Neural cell (in vitro differentiated cells): ENCODE measurements at regions not wholly inside any gene's neighbourhood (a gene's known extent, or its start where the extent isn't known, plus 50 kb on each side); places are given as distances from the start of the nearest gene placed in this dataset.

Source experiments
- H2AFZ ChIP-seq: fragments of 200-600, 300-800 bp; sonication (generic), shearing (Covaris generic); 2 replicates; pipeline ENCODE4 v1.6.0; 2014; ENCODE audit warnings: low read depth, mild to moderate bottlenecking, antibody characterized with exemption, low read length, moderate library complexity
- H3F3A ChIP-seq: fragments of 200-600 bp; shearing (Covaris generic); 2 replicates; pipeline ENCODE4 v1.6.1; 2016; ENCODE audit warnings: mild to moderate bottlenecking, moderate library complexity, mixed read lengths, antibody characterized with exemption, low read length; ENCODE audit not compliant: insufficient read depth, poor library complexity, severe bottlenecking
- H3K27ac ChIP-seq: fragments of 200-600, 300-800 bp; sonication (generic), shearing (Covaris generic); 2 replicates; pipeline ENCODE4 v1.5.1; 2014; ENCODE audit warnings: mild to moderate bottlenecking, low read length, moderate library complexity
- H3K27me3 ChIP-seq: fragments of 300-800, 200-600 bp; sonication (generic), shearing (Covaris generic); 2 replicates; pipeline ENCODE4 v1.6.0; 2014; ENCODE audit warnings: mild to moderate bottlenecking, low read depth, low read length, moderate library complexity; ENCODE audit not compliant: insufficient read depth
- H3K36me3 ChIP-seq: fragments of 300-800, 200-600 bp; sonication (generic), shearing (Covaris generic); 2 replicates; pipeline ENCODE4 v1.5.1; 2014; ENCODE audit warnings: mild to moderate bottlenecking, antibody characterized with exemption, low read length, moderate library complexity; ENCODE audit not compliant: insufficient read depth
- H3K4me2 ChIP-seq: fragments of 300-800, 200-600 bp; sonication (generic), shearing (Covaris generic); 2 replicates; pipeline ENCODE4 v1.6.0; 2014; ENCODE audit warnings: mild to moderate bottlenecking, low read length
- H3K4me3 ChIP-seq: fragments of 300-800, 200-600 bp; sonication (generic), shearing (Covaris generic); 2 replicates; pipeline ENCODE4 v1.5.1; 2014; ENCODE audit warnings: mild to moderate bottlenecking, low read length, moderate library complexity
- H3K79me2 ChIP-seq: fragments of 200-600 bp; shearing (Covaris generic); replicated peaks from 2 replicates; pipeline ENCODE4 v1.6.0; 2014; ENCODE audit warnings: mild to moderate bottlenecking, low read length, moderate library complexity; ENCODE audit not compliant: insufficient read depth
- H3K9ac ChIP-seq: fragments of 300-800, 200-600 bp; sonication (generic), shearing (Covaris generic); 2 replicates; pipeline ENCODE4 v1.6.1; 2016; ENCODE audit warnings: mild to moderate bottlenecking, low read length, mixed read lengths
- H3K9me2 ChIP-seq: fragments of 200-600 bp; shearing (Covaris generic); 2 replicates; pipeline ENCODE4 v1.6.1; 2016; ENCODE audit warnings: mild to moderate bottlenecking, low read length, mixed read lengths; ENCODE audit not compliant: insufficient read depth
- H3K9me3 ChIP-seq: fragments of 200-600, 300-800 bp; sonication (generic), shearing (Covaris generic); 2 replicates; pipeline ENCODE4 v1.6.1; 2016; ENCODE audit warnings: mild to moderate bottlenecking, mixed run types, low read length, moderate library complexity, mixed read lengths
- H4K20me1 ChIP-seq: fragments of 200-600 bp; shearing (Covaris generic); 2 replicates; pipeline ENCODE4 v1.6.1; 2016; ENCODE audit warnings: mild to moderate bottlenecking, mixed run types; ENCODE audit not compliant: insufficient read depth
- EP300 ChIP-seq: fragments of 450-650 bp; conservative IDR thresholded peaks from 2 replicates; pipeline ENCODE4 v1.6.1; 2014; ENCODE audit warnings: antibody characterized with exemption, mild to moderate bottlenecking, moderate library complexity; ENCODE audit not compliant: poor library complexity, severe bottlenecking
- EZH2 ChIP-seq: fragments of 200-600, 300-800 bp; shearing (Covaris generic), sonication (generic); IDR thresholded peaks from 2 replicates; pipeline ENCODE4 v1.6.1; 2014; ENCODE audit warnings: antibody characterized with exemption, low read length, borderline replicate concordance, mild to moderate bottlenecking; ENCODE audit not compliant: insufficient read depth, poor library complexity, severe bottlenecking
- MXI1 ChIP-seq: fragments of 450-650 bp; conservative IDR thresholded peaks from 2 replicates; pipeline ENCODE4 v1.6.1; 2014; ENCODE audit warnings: antibody characterized with exemption, mild to moderate bottlenecking; ENCODE audit not compliant: poor library complexity, severe bottlenecking
- POLR2AphosphoS5 ChIP-seq: IDR thresholded peaks from 2 replicates; pipeline ENCODE4 v1.6.1; 2012
- RAD21 ChIP-seq: fragments of 450-650 bp; conservative IDR thresholded peaks from 2 replicates; pipeline ENCODE4 v1.6.1; 2014; ENCODE audit warnings: antibody characterized with exemption, mild to moderate bottlenecking, moderate library complexity
- REST ChIP-seq: IDR thresholded peaks from 2 replicates; pipeline ENCODE4 v1.6.1; 2012; ENCODE audit warnings: borderline replicate concordance
- SMC3 ChIP-seq: fragments of 450-650 bp; conservative IDR thresholded peaks from 2 replicates; pipeline ENCODE4 v1.6.1; 2014; ENCODE audit warnings: antibody characterized with exemption, mild to moderate bottlenecking, moderate library complexity; ENCODE audit not compliant: poor library complexity
- TAF1 ChIP-seq: IDR thresholded peaks from 2 replicates; pipeline ENCODE4 v1.6.1; 2012; ENCODE audit warnings: low read depth
- TF ChIP-seq, protein P1 (sequence below): fragments of 450-650 bp; IDR thresholded peaks from 2 replicates; pipeline ENCODE4 v1.5.1; 2014; ENCODE audit warnings: antibody characterized with exemption, mild to moderate bottlenecking, moderate library complexity; ENCODE audit not compliant: poor library complexity, severe bottlenecking

GRCh38 chr22:47919001-47919441 is 1156.6 kb downstream of the TBC1D22A start:
- H3K36me3 ChIP-seq, result no peaks in the 10 kb centered on the region
- no peak overlapping the region for H3K4me3 ChIP-seq
- no peak overlapping the region for H3K4me2 ChIP-seq
- H3K27me3 ChIP-seq, result no peaks in the 10 kb centered on the region
- H2AFZ ChIP-seq, result peak overlapping the region; percentile 62
- H3K79me2 ChIP-seq, result no peaks in the 10 kb centered on the region
- peak overlapping the region; percentile 36 for H3K27ac ChIP-seq
- H3F3A ChIP-seq, result no peaks in the 10 kb centered on the region
- H3K9me2 ChIP-seq, result no peaks in the 10 kb centered on the region
- TF ChIP-seq EP300 (no peak), TAF1 (no peak), REST (no peak), MXI1 (no peak), EZH2 (no peak), SMC3 (no peak), POLR2AphosphoS5 (no peak), RAD21 (no peak)
- TF ChIP-seq, protein P1, sequence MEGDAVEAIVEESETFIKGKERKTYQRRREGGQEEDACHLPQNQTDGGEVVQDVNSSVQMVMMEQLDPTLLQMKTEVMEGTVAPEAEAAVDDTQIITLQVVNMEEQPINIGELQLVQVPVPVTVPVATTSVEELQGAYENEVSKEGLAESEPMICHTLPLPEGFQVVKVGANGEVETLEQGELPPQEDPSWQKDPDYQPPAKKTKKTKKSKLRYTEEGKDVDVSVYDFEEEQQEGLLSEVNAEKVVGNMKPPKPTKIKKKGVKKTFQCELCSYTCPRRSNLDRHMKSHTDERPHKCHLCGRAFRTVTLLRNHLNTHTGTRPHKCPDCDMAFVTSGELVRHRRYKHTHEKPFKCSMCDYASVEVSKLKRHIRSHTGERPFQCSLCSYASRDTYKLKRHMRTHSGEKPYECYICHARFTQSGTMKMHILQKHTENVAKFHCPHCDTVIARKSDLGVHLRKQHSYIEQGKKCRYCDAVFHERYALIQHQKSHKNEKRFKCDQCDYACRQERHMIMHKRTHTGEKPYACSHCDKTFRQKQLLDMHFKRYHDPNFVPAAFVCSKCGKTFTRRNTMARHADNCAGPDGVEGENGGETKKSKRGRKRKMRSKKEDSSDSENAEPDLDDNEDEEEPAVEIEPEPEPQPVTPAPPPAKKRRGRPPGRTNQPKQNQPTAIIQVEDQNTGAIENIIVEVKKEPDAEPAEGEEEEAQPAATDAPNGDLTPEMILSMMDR, result no peak
- peak overlapping the region; percentile 25 for H3K9ac ChIP-seq
- no peaks in the 10 kb centered on the region for H3K9me3 ChIP-seq
- no peaks in the 10 kb centered on the region for H4K20me1 ChIP-seq

- H3K9me2 ChIP-seq, result no peaks in the 10 kb centered on the region
- no peak overlapping the region for H3K4me3 ChIP-seq
- H3K36me3 ChIP-seq, result no peaks in the 10 kb centered on the region
- TF ChIP-seq SMC3 (no peak), EP300 (no peak), REST (no peak), EZH2 (no peak), TAF1 (no peak), RAD21 (no peak), POLR2AphosphoS5 (no peak), MXI1 (no peak)
- TF ChIP-seq, protein P1, result no peak
- H3K9ac ChIP-seq, result peak overlapping the region; percentile 25
- H3K79me2 ChIP-seq, result no peaks in the 10 kb centered on the region
- no peaks in the 10 kb centered on the region for H4K20me1 ChIP-seq
- no peaks in the 10 kb centered on the region for H3K27me3 ChIP-seq
- H2AFZ ChIP-seq, result peak overlapping the region; percentile 62
- no peaks in the 10 kb centered on the region for H3F3A ChIP-seq
- H3K9me3 ChIP-seq, result no peaks in the 10 kb centered on the region
- no peak overlapping the region for H3K4me2 ChIP-seq
- H3K27ac ChIP-seq, result peak overlapping the region; percentile 36
Measured at GRCh38 chr22:47918276-47918921, 1155.9 kb downstream of the TBC1D22A start.
